Pancreas (tissue), 10 donors: ENCODE measurements at regions not wholly inside any gene's neighbourhood (a gene's known extent, or its start where the extent isn't known, plus 50 kb on each side); places are given as distances from the start of the nearest gene placed in this dataset.
"Not testable (repeated sequence)": the region's sequence is repeated elsewhere in the genome, so short reads cannot be mapped to it uniquely, and the experiment has no call there.

Experiments
- ATAC-seq, 4 donors: fragments of 200-7000 bp; cut with Tn5 transposase; one replicate each; pipeline versions ENCODE4 v1.8.0 to v1.9.1; 2020; ENCODE audit warnings: mild to moderate bottlenecking in 4 of 4, moderate library complexity in 4 of 4
- DNase-seq, 6 donors: peaks; one replicate each; pipeline ENCODE4 v3.0.0-alpha.2; 2020
- FAIRE-seq: peaks from 2 replicates; lab custom pipeline; 2012; peaks lifted over from hg19 to GRCh38; lab: Jason Lieb, UNC
- H3K27ac ChIP-seq, 4 donors: fragments of 200-600 bp; sonication (generic); 1 replicate in 3 of 4; 2 replicates in 1 of 4; pipeline versions ENCODE4 v1.5.0 to v1.8.0; 2020
- H3K27me3 ChIP-seq, 4 donors: fragments of 200-600 bp; one replicate each; pipeline ENCODE4 v1.8.0; 2021
- H3K36me3 ChIP-seq, 3 donors: fragments of 200-600 bp; sonication (generic) in 1 of 3; one replicate each; pipeline versions ENCODE4 v1.5.0 to v1.8.0; 2020 to 2021
- H3K4me1 ChIP-seq, 3 donors: fragments of 200-600 bp; one replicate each; pipeline ENCODE4 v1.8.0; 2021
- H3K4me3 ChIP-seq, 4 donors: fragments of 200-600 bp; sonication (generic) in 2 of 4; one replicate each; pipeline versions ENCODE4 v1.5.0 to v1.8.0; 2020 to 2021
- H3K9me3 ChIP-seq, 4 donors: fragments of 200-600 bp; one replicate each; pipeline ENCODE4 v1.8.0; 2021
- WGBS, 2 donors: extraction: QIAGEN DNeasy Blood & Tissue Kit; methylation state at CpG; one replicate each; pipeline ENCODE4 v1.1.7; 2013; 5-methylcytosine and 5-hydroxymethylcytosine counted together
- intact Hi-C, 3 donors: fragments of 100-400 bp; cut with DNase I; formaldehyde crosslinking; loops; one replicate each; pipeline versions ENCODE4 v1.11.1 to v1.14.2; 2022
- TF ChIP-seq, protein P1 (sequence below), 4 donors: fragments of 200-600 bp; sonication (generic) in 3 of 4; IDR thresholded peaks; one replicate each; pipeline versions ENCODE4 v1.5.0 to v1.8.0; 2021; ENCODE audit warnings: antibody characterized with exemption in 4 of 4
- donor health status: healthy with polysubstance abuse.
- donor health status: DM: no; HTN: no; CAD: no; lungs with moderate emphysema.
- donor health status: DM: no; HTN: no; CAD: no.
- donor health status: control.
- donor health status: control.
- donor health status: Bipolar disorder and iron deficiency.
- donor health status: DM: yes; HTN: yes; CAD: no.
- donor health status: DM: no; HTN: no; CAD: no.
- donor health status: DM: no; HTN: no; CAD: no.
- donor health status: DM: yes; HTN: yes; CAD: no.

DNA sequence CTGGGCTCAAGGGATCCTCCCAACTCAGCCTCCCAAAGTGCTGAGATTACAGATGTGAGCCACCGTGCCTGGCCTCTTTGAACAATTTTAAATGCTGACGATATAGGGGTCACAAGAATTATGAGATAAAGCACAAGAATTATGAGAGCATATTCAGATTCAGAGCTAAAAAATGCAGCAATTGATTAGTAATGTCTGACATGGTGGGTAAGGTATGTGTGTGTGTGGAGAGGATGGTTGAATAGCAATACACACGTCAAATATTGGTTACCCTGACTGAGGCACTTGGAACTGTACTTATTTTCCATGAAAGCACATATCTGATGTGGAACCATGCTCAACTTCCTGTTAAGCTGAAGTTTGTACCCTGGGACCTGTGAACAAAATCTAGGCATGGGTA, 115.6 kb downstream of the EOMES start:
- Histone ChIP-seq H3K27ac (no peak overlapping the region), H3K4me3 (no peak overlapping the region), H3K4me1 (no peaks in the 10 kb centered on the region), H3K9me3 (no peaks in the 10 kb centered on the region), H3K27me3 (no peaks in the 10 kb centered on the region), H3K36me3 (no peaks in the 10 kb centered on the region)
- intact Hi-C loops = no loop called here
- no peak for FAIRE-seq
- no peak for DNase-seq
- ATAC-seq = no peak
- 73 to 79% methylated on average over 3 of the region's 3 CpGs for WGBS, 2 donors
- TF ChIP-seq, protein P1, sequence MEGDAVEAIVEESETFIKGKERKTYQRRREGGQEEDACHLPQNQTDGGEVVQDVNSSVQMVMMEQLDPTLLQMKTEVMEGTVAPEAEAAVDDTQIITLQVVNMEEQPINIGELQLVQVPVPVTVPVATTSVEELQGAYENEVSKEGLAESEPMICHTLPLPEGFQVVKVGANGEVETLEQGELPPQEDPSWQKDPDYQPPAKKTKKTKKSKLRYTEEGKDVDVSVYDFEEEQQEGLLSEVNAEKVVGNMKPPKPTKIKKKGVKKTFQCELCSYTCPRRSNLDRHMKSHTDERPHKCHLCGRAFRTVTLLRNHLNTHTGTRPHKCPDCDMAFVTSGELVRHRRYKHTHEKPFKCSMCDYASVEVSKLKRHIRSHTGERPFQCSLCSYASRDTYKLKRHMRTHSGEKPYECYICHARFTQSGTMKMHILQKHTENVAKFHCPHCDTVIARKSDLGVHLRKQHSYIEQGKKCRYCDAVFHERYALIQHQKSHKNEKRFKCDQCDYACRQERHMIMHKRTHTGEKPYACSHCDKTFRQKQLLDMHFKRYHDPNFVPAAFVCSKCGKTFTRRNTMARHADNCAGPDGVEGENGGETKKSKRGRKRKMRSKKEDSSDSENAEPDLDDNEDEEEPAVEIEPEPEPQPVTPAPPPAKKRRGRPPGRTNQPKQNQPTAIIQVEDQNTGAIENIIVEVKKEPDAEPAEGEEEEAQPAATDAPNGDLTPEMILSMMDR (IDR thresholded peaks at IDR 0.05) = no peak

DNA sequence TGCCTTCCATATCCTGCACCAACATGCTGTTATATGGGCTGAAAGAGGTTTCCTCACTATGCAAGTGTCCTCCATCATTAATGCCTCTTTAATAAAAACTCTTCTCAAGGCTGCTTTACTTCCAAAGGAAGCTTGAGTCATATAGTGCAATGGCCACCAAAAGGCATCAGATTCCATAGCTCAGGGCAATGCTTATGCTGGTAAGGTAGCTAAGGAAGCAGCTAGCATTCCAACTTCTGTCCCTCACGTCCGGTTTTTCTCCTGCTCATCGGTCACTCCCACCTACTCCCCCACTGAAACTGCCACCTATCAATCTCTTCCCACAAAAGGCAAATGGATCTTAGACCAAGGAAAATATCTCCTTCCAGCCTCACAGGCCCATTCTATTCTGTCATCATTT, 117.1 kb upstream of the SLC4A7 start:
- ATAC-seq, intact Hi-C loops, H3K27me3 ChIP-seq, FAIRE-seq, H3K27ac ChIP-seq, H3K9me3 ChIP-seq, H3K36me3 ChIP-seq, H3K4me1 ChIP-seq, H3K4me3 ChIP-seq, DNase-seq: not testable (repeated sequence)
- 86 to 88% methylated on average over 3 of the region's 3 CpGs for WGBS, 2 donors

DNA sequence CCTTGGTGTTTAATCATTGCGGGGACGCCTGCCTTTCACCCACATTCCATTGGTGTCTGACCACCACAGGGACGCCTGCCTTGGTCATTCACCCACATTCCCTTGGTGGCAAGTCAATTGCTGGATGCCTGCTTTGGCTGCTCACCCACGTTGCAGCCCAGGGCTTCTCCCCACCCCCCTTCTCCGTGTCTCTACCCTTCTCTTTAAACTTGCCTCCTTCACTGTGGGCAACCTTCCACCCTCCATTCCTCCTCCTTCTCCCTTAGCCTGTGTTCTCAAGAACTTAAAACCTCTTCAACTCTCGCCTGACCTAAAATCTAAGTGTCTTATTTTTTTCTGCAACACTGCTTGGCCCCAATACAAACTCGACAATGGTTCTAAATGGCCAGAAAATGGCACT, 115.6 kb upstream of the SLC4A7 start:
- DNase-seq, intact Hi-C loops, H3K9me3 ChIP-seq, H3K27me3 ChIP-seq, H3K4me3 ChIP-seq, ATAC-seq, H3K36me3 ChIP-seq, FAIRE-seq, H3K27ac ChIP-seq, H3K4me1 ChIP-seq: not testable (repeated sequence)
- 64 to 83% methylated on average over 7 of the region's 7 CpGs for WGBS, 2 donors

DNA sequence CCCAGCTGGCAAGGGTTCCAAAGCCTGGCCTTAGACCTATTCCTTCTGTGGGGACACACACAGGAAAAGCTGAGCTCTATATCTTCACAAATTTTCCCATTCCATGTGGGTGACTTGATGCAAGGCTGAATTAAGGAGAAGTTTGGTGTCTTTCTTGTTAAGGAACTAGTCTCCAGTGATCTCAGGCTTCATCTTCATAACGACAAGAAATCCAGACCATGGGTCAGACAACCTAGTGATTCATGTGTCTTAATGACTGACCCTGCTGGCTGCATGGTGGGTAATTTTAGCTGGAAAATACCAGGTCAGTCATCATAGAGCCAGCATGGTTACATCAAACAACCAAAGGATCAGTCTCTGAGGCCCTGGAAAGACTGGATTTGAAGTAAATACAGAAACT, 112.7 kb upstream of the SLC4A7 start:
- FAIRE-seq = no peak

DNA sequence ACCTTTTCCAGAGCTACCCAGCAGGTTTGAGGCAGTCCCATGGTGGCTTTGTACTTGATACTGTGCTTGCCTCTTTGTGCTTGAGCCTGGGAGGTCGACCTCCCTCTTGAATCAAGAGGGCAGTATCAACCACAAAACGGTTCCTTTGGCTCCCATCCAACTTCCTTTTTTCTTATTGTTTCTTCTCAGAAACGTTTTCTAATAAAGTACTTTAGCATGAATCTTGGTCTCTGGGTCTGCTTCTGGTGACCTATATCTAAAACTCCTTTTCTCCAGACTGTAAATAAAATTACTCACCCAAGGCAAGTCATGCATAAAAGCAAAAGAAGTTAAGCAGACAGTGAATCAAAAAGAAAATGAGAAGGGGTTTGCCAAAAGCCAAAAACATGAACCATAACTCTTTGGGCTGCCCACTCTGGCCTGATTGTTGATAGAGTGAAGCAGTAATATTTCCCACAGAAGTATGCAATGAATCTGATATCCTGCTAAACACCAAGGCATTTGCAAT, 112.2 kb upstream of the SLC4A7 start:
- H3K9me3 ChIP-seq = no peaks in the 10 kb centered on the region
- ATAC-seq (peak in 1 of 4 donors; percentile 43), DNase-seq (no peak), FAIRE-seq (no peak)
- TF ChIP-seq, protein P1 (IDR thresholded peaks at IDR 0.05) = no peak
- no peaks in the 10 kb centered on the region for H3K4me1 ChIP-seq
- no peaks in the 10 kb centered on the region for H3K27me3 ChIP-seq
- intact Hi-C loops = no loop called here
- H3K36me3 ChIP-seq = no peaks in the 10 kb centered on the region
- no peak overlapping the region for H3K4me3 ChIP-seq
- 17 to 20% methylated on average over 3 of the region's 3 CpGs for WGBS, 2 donors
- H3K27ac ChIP-seq = no peak overlapping the region

More for the DNA sequence above, 112.7 kb upstream of the SLC4A7 start:
- intact Hi-C loops = no loop called here
- Histone ChIP-seq H3K4me3 (no peak overlapping the region), H3K36me3 (no peaks in the 10 kb centered on the region), H3K27ac (no peak overlapping the region), H3K9me3 (no peaks in the 10 kb centered on the region), H3K4me1 (no peaks in the 10 kb centered on the region), H3K27me3 (no peaks in the 10 kb centered on the region)
- DNase-seq = no peak
- TF ChIP-seq, protein P1 (IDR thresholded peaks at IDR 0.05) = no peak
- 48 to 61% methylated on average over 1 of the region's 1 CpG for WGBS, 2 donors
- ATAC-seq = peak in 1 of 4 donors; percentile 48

DNA sequence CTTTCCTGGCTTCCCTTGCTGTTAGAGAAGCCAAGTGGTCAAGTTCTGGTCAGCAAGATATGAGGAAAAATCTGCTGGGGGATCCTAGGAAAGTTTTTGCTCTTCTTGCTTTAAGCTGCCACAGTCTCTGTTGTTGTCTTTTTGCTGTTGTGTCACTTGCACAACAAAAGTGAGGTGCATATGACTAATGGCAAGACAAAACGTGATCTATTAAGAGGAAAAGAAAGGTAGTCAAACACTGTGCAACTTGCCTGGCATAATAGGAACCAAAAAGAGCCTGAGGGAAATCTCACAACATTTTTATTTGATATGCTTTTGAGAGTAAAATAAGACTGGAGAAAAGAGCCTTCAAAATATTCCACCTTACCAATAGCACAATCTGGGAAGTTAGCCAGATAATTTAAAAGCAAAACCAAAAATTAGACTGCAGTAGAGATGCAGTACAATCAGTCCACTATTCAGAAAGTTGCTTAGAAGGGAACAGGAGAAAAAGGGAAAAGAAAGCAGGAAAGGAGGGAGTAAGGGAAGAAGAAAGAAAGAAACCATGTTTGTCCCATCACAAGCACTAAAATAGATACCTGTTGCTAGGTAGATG, 110.0 kb upstream of the SLC4A7 start:
- no peaks in the 10 kb centered on the region for H3K27me3 ChIP-seq
- no peaks in the 10 kb centered on the region for H3K4me1 ChIP-seq
- H3K4me3 ChIP-seq = no peak overlapping the region
- ATAC-seq (no peak), FAIRE-seq (no peak), DNase-seq (no peak)
- H3K36me3 ChIP-seq = no peaks in the 10 kb centered on the region
- H3K27ac ChIP-seq = no peak overlapping the region
- 32 to 61% methylated on average over 1 of the region's 1 CpG for WGBS, 2 donors
- no peaks in the 10 kb centered on the region for H3K9me3 ChIP-seq
- TF ChIP-seq, protein P1 (IDR thresholded peaks at IDR 0.05) = no peak
- intact Hi-C loops = no loop called here
